B cell (primary cell): ENCODE measurements at regions not wholly inside any gene's neighbourhood (a gene's known extent, or its start where the extent isn't known, plus 50 kb on each side); places are given as distances from the start of the nearest gene placed in this dataset.

Experiments
- ATAC-seq: fragments of 200-7000 bp; cut with Tn5 transposase; one replicate; pipeline ENCODE4 v1.10.0; 2021; ENCODE audit warnings: low read depth, mild to moderate bottlenecking, moderate number of reproducible peaks, moderate library complexity
- CTCF ChIA-PET: fragments of 350-600 bp; sonication (Branson Sonifier 250); formaldehyde crosslinking; loops from one replicate; lab custom pipeline; 2021; ENCODE audit warnings: antibody characterized with exemption, inconsistent platforms; lab: Charles Lee
- POLR2A ChIA-PET: fragments of 350-600 bp; sonication (Branson Sonifier 250); formaldehyde crosslinking; loops from one replicate; lab custom pipeline; 2021; ENCODE audit warnings: antibody characterized with exemption; lab: Charles Lee
- DNase-seq: peaks from one replicate; pipeline ENCODE4 v3.0.0; 2013
- H2AFZ ChIP-seq: 2 replicates; pipeline ENCODE4 v1.6.1; 2012; ENCODE audit warnings: mild to moderate bottlenecking, low read depth, low read length; ENCODE audit not compliant: insufficient read depth, poor library complexity, severe bottlenecking
- H3K27ac ChIP-seq, 2 donors: 1 replicate in 1 of 2; 2 replicates in 1 of 2; pipeline ENCODE4 v1.5.1; 2012 to 2013; ENCODE audit warnings: low read length in 2 of 2, mild to moderate bottlenecking in 2 of 2, moderate library complexity in 1 of 2
- H3K27me3 ChIP-seq, 4 experiments: fragments of 200-600 bp in 1 of 4; sonication (generic) in 1 of 4; replicated peaks in 1 of 4; 1 replicate in 2 of 4; 2 replicates in 2 of 4; pipeline versions ENCODE4 v1.6.1 to v1.7.0; 2013 to 2016; ENCODE audit warnings: low read length in 3 of 4, mild to moderate bottlenecking in 2 of 4, mixed read lengths in 1 of 4, moderate library complexity in 1 of 4; ENCODE audit not compliant: insufficient read depth in 4 of 4, control insufficient read depth in 3 of 4; ENCODE audit errors: control extremely low read depth in 1 of 4
- H3K36me3 ChIP-seq, 2 experiments: replicated peaks in 1 of 2; 1 replicate in 1 of 2; 2 replicates in 1 of 2; pipeline versions ENCODE4 v1.6.1 to v1.7.1; 2013; ENCODE audit warnings: low read length in 1 of 2; ENCODE audit not compliant: insufficient read depth in 2 of 2, control insufficient read depth in 1 of 2; ENCODE audit errors: control extremely low read depth in 1 of 2, extremely low read depth in 1 of 2
- H3K4me1 ChIP-seq, 2 donors: fragments of 200-600 bp in 1 of 2; sonication (generic) in 1 of 2; 1 replicate in 1 of 2; 2 replicates in 1 of 2; pipeline versions ENCODE4 v1.5.1 to v1.6.1; 2013 to 2017; ENCODE audit warnings: low read length in 2 of 2; ENCODE audit not compliant: control insufficient read depth in 2 of 2, insufficient read depth in 2 of 2
- H3K4me2 ChIP-seq: replicated peaks from 2 replicates; pipeline ENCODE3; 2012; ENCODE audit warnings: mild to moderate bottlenecking, low read depth, low read length; ENCODE audit not compliant: poor library complexity, severe bottlenecking
- H3K4me3 ChIP-seq, 5 experiments: fragments of 200-600 bp in 1 of 5; sonication (generic) in 1 of 5; 1 replicate in 3 of 5; 2 replicates in 2 of 5; pipeline versions ENCODE4 v1.5.1 to v1.7.0; 2011 to 2016; ENCODE audit warnings: low read length in 4 of 5, mild to moderate bottlenecking in 4 of 5, low read depth in 2 of 5, control low read depth in 1 of 5, moderate library complexity in 1 of 5; ENCODE audit not compliant: insufficient read depth in 1 of 5; ENCODE audit errors: control extremely low read depth in 1 of 5, extremely low read depth in 1 of 5
- H3K79me2 ChIP-seq: fragments of 200-600 bp; sonication (generic); one replicate; pipeline ENCODE4 v1.6.0; 2016; ENCODE audit warnings: low read length; ENCODE audit not compliant: control insufficient read depth, insufficient read depth
- H3K9ac ChIP-seq: fragments of 200-600 bp; sonication (generic); 2 replicates; pipeline ENCODE4 v1.6.1; 2017; ENCODE audit warnings: mild to moderate bottlenecking, low read length, moderate library complexity
- H3K9me3 ChIP-seq, 3 donors: one replicate each; pipeline versions ENCODE4 v1.6.1 to v1.7.1; 2013; ENCODE audit warnings: low read length in 2 of 3; ENCODE audit not compliant: control insufficient read depth in 2 of 3, insufficient read depth in 1 of 3; ENCODE audit errors: control extremely low read depth in 1 of 3
- H4K20me1 ChIP-seq: 2 replicates; pipeline ENCODE4 v1.6.0; 2012; ENCODE audit warnings: mild to moderate bottlenecking, low read length; ENCODE audit not compliant: insufficient read depth, control insufficient read depth, poor library complexity, severe bottlenecking
- H3K27ac Mint-ChIP-seq: one replicate; pipeline ENCODE4 v1.8.0; 2021; ENCODE audit warnings: mixed read lengths
- H3K27me3 Mint-ChIP-seq: one replicate; pipeline ENCODE4 v1.8.0; 2021; ENCODE audit warnings: mixed read lengths
- H3K4me1 Mint-ChIP-seq: one replicate; pipeline ENCODE4 v1.8.0; 2021; ENCODE audit warnings: mixed read lengths
- H3K4me3 Mint-ChIP-seq: one replicate; pipeline ENCODE4 v1.8.0; 2021; ENCODE audit warnings: mixed read lengths
- H3K9me3 Mint-ChIP-seq: one replicate; pipeline ENCODE4 v1.8.0; 2022; ENCODE audit warnings: mixed read lengths; ENCODE audit not compliant: insufficient read depth
- EZH2 ChIP-seq: IDR thresholded peaks from 2 replicates; pipeline ENCODE4 v1.6.1; 2012; ENCODE audit warnings: borderline replicate concordance, low read depth, mild to moderate bottlenecking, moderate library complexity, low read length; ENCODE audit not compliant: insufficient read depth, poor library complexity, severe bottlenecking
- WGBS: methylation state at CpG from one replicate; pipeline ENCODE4 v1.1.5; 2013; ENCODE audit warnings: missing lambda C conversion rate; ENCODE audit not compliant: insufficient coverage; 5-methylcytosine and 5-hydroxymethylcytosine counted together
- intact Hi-C: fragments of 100-400 bp; cut with micrococcal nuclease; formaldehyde crosslinking; loops from one replicate; pipeline ENCODE4 v1.10.0; 2022
- TF ChIP-seq, protein P1 (sequence below): fragments of 200-600 bp; IDR thresholded peaks from one replicate; pipeline ENCODE4 v1.8.0; 2022; ENCODE audit warnings: antibody characterized with exemption, mild to moderate bottlenecking

DNA sequence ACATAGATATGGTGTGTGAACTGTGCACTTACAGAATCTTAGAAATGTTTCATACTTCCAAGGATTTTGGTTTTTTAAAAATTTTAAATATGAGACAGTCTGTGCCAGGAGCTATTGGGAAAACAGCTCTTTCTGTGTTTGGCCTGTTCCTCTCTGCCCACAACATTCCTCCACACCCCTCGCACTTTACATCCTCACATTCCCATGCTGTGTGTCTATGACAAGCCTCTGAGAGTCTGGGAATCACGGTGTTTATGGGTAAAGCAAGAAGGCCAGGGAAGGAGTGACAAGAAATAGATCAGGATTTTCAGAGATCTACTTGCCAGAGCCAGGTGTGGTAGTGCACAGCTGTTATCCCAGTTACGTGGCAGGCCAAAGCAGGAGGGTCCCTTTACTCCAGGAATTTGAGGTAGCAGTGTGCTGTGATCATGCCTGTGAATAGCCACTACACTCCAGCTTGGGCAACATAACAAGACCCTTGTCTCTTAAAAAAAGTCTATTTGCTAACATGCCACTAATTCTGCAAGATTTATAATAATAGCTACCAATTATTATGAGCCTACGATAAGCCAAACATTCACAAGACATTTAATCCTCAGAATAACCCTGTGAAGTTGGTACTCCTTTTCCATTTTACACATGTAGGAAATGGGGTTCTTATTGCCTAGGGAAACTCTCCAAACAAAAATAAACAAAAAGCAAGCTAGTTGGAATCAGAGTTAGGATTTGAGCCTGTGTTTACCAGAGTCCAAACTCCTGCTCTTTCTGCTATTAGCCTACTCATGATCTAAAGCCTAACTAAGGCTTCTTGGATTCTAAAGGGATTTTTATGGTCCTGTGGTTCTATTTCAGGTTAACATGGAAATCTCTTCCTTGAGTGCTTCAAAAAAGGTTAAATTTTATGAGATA lies 168.3 kb upstream of the SP8 start:
- Histone ChIP-seq H3K9ac (no peak overlapping the region), H3K4me1 (no peaks in the 10 kb centered on the region), H3K27ac (no peak overlapping the region), H2AFZ (no peak overlapping the region), H3K36me3 (no peaks in the 10 kb centered on the region), H3K4me2 (no peak overlapping the region), H4K20me1 (no peaks in the 10 kb centered on the region), H3K4me3 (no peak overlapping the region), H3K27me3 (no peaks in the 10 kb centered on the region), H3K79me2 (no peaks in the 10 kb centered on the region), H3K9me3 (no peaks in the 10 kb centered on the region)
- Mint-ChIP-seq H3K4me3 (no peak overlapping the region), H3K27me3 (no peaks in the 10 kb centered on the region), H3K4me1 (no peaks in the 10 kb centered on the region), H3K27ac (no peak overlapping the region), H3K9me3 (no peaks in the 10 kb centered on the region)
- no peak for DNase-seq
- no peak for ATAC-seq
- ChIA-PET CTCF (no interaction called here), POLR2A (no interaction called here)
- intact Hi-C loops: no loop called here
- WGBS: 91% methylated on average over 2 of the region's 4 CpGs
- no peak for TF ChIP-seq EZH2
- TF ChIP-seq, protein P1, sequence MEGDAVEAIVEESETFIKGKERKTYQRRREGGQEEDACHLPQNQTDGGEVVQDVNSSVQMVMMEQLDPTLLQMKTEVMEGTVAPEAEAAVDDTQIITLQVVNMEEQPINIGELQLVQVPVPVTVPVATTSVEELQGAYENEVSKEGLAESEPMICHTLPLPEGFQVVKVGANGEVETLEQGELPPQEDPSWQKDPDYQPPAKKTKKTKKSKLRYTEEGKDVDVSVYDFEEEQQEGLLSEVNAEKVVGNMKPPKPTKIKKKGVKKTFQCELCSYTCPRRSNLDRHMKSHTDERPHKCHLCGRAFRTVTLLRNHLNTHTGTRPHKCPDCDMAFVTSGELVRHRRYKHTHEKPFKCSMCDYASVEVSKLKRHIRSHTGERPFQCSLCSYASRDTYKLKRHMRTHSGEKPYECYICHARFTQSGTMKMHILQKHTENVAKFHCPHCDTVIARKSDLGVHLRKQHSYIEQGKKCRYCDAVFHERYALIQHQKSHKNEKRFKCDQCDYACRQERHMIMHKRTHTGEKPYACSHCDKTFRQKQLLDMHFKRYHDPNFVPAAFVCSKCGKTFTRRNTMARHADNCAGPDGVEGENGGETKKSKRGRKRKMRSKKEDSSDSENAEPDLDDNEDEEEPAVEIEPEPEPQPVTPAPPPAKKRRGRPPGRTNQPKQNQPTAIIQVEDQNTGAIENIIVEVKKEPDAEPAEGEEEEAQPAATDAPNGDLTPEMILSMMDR: no peak

DNA sequence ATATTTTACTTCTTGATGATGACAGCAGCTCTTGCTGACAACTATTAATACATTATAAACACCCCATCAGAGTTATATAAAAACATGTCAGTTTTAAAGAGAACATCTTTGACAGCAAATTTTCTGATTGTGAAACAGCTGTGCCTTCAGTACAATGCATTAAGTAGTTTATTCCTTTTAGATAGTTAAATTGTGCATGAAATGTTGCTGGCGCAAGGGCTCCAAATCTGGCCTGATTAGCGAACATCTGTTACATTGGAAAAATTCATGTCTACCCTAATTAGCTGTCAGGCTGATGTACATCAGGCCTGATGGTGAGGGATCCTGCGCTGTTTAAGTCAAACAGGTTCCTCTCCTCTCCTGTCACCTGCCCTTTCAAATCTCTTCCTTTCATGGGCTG lies 171.9 kb upstream of the SP8 start:
- Histone ChIP-seq H3K9me3 (no peaks in the 10 kb centered on the region), H3K36me3 (no peaks in the 10 kb centered on the region), H3K9ac (no peak overlapping the region), H3K4me1 (no peaks in the 10 kb centered on the region), H3K27ac (no peak overlapping the region), H3K4me3 (no peak overlapping the region), H3K4me2 (no peak overlapping the region), H2AFZ (no peak overlapping the region), H4K20me1 (no peaks in the 10 kb centered on the region), H3K79me2 (no peaks in the 10 kb centered on the region), H3K27me3 (no peaks in the 10 kb centered on the region)
- DNase-seq: no peak
- WGBS: no CpG with 5 or more reads among the region's 3 CpGs
- H3K4me1 Mint-ChIP-seq: no peaks in the 10 kb centered on the region
- intact Hi-C loops: no loop called here
- CTCF ChIA-PET: no interaction called here
- no peak overlapping the region for H3K4me3 Mint-ChIP-seq
- no peaks in the 10 kb centered on the region for H3K27me3 Mint-ChIP-seq
- ATAC-seq: no peak
- H3K9me3 Mint-ChIP-seq: no peaks in the 10 kb centered on the region
- POLR2A ChIA-PET: no interaction called here
- no peak overlapping the region for H3K27ac Mint-ChIP-seq
- TF ChIP-seq, protein P1: no peak
- TF ChIP-seq EZH2: no peak
